BE2C (cell line): ENCODE measurements at regions not wholly inside any gene's neighbourhood (a gene's known extent, or its start where the extent isn't known, plus 50 kb on each side); places are given as distances from the start of the nearest gene placed in this dataset.
A peak's percentile ranks its signal among the peaks of the same experiment; 100 is the strongest.

Source experiments
- DNase-seq: peaks from one replicate; pipeline ENCODE4 v3.0.0-alpha.2; 2020
- H3K27me3 ChIP-seq: fragments of 250-450 bp; sonication (Bioruptor Pico); 2 replicates; pipeline ENCODE4 v1.5.1; 2020; ENCODE audit warnings: mild to moderate bottlenecking
- H3K36me3 ChIP-seq: fragments of 250-450 bp; sonication (Bioruptor Pico); 2 replicates; pipeline ENCODE4 v1.5.1; 2020; ENCODE audit warnings: mild to moderate bottlenecking
- H3K4me1 ChIP-seq: fragments of 250-450 bp; sonication (Bioruptor Pico); 2 replicates; pipeline ENCODE4 v1.5.1; 2020
- H3K4me3 ChIP-seq: 2 replicates; pipeline ENCODE4 v1.5.1; 2011; ENCODE audit warnings: low read depth, low read length
- H3K9me3 ChIP-seq: fragments of 250-450 bp; sonication (Bioruptor Pico); 2 replicates; pipeline ENCODE4 v1.5.1; 2020
- TF ChIP-seq, protein P1 (sequence below): IDR thresholded peaks from 2 replicates; pipeline ENCODE4 v1.5.1; 2012; ENCODE audit warnings: mild to moderate bottlenecking, low read depth, low read length

DNA sequence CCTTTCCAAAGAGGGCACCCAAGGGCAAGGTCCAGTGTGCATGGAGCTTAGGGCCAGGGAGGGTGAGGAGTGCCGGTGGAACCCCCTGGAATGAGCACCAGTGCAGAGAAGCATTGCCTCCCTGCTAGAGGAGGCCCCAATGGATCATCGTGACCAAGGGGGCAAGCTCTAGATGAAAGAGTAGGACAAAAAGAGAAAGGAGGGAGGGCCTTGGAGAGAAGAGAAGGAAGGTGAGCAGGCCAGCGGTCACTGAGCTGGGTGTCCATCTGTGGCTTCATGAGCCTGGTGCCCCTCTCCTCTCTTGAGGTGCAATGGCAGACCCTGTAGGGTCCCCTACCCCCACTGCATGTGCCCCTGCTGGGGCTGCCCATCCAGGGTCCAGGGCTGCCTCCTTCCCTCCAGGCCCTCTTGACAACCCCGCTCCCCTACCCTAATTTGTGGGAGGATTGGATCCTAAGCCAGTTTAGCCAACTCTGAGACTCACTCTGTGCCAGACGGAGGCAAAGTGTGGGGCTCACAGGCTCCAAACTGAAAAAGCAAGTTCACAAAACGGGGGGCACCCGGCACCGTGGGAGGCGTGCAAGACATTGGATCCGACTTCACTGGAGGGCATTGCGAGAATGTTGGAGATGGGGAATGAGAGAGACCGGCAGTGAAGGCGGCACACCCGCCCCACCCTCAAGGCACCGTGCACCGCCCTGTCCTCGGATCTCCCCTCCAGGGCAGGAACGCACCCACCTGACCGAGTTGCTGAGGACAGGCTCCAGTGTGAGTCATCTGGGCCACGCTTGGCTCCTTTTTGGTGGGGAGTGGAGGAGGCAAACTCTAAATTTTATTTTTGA lies 207.5 kb downstream of the KIF26A start:
- H3K27me3 ChIP-seq = no peaks in the 10 kb centered on the region
- DNase-seq = peak; percentile 4
- no peak overlapping the region for H3K4me3 ChIP-seq
- TF ChIP-seq, protein P1, sequence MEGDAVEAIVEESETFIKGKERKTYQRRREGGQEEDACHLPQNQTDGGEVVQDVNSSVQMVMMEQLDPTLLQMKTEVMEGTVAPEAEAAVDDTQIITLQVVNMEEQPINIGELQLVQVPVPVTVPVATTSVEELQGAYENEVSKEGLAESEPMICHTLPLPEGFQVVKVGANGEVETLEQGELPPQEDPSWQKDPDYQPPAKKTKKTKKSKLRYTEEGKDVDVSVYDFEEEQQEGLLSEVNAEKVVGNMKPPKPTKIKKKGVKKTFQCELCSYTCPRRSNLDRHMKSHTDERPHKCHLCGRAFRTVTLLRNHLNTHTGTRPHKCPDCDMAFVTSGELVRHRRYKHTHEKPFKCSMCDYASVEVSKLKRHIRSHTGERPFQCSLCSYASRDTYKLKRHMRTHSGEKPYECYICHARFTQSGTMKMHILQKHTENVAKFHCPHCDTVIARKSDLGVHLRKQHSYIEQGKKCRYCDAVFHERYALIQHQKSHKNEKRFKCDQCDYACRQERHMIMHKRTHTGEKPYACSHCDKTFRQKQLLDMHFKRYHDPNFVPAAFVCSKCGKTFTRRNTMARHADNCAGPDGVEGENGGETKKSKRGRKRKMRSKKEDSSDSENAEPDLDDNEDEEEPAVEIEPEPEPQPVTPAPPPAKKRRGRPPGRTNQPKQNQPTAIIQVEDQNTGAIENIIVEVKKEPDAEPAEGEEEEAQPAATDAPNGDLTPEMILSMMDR = no peak
- peaks cover 13% of the 10 kb centered on the region for H3K4me1 ChIP-seq
- H3K9me3 ChIP-seq = no peaks in the 10 kb centered on the region
- no peaks in the 10 kb centered on the region for H3K36me3 ChIP-seq

GRCh38 chr14:104346608-104347007 lies 208.2 kb downstream of the KIF26A start:
- TF ChIP-seq, protein P1 = no peak

DNA sequence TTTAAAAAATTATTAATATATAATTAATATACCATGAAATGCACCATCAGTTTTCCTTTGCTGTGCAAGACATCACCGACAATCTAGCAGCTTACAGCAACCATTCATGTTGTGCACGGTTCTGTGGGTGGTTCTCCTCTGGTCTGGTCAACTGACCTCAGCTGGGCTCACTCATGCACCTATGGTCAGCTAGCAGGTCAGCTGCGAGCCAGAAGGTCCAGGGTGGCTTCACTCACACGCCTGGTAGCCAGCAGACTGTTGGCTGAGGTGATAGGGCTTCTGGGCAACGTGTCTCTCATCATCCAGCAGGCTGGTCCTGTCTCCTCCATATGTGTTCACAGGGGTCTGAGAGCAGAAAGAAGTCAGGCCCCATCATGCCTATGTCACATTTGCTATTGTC lies 210.4 kb downstream of the KIF26A start:
- no peaks in the 10 kb centered on the region for H3K27me3 ChIP-seq
- H3K4me1 ChIP-seq = no peaks in the 10 kb centered on the region; the same call in 1 of the 2 replicates
- H3K36me3 ChIP-seq = no peaks in the 10 kb centered on the region
- TF ChIP-seq, protein P1 = no peak
- no peak for DNase-seq
- no peaks in the 10 kb centered on the region for H3K9me3 ChIP-seq
- no peak overlapping the region for H3K4me3 ChIP-seq

More at GRCh38 chr14:104346608-104347007, 208.2 kb downstream of the KIF26A start:
- H3K36me3 ChIP-seq = no peaks in the 10 kb centered on the region
- no peak overlapping the region for H3K4me3 ChIP-seq
- DNase-seq = no peak
- H3K9me3 ChIP-seq = no peaks in the 10 kb centered on the region
- no peaks in the 10 kb centered on the region for H3K27me3 ChIP-seq
- peaks cover 13% of the 10 kb centered on the region for H3K4me1 ChIP-seq

GRCh38 chr14:104349950-104350349 lies 211.6 kb downstream of the KIF26A start:
- H3K36me3 ChIP-seq = no peaks in the 10 kb centered on the region
- no peaks in the 10 kb centered on the region for H3K27me3 ChIP-seq
- H3K4me3 ChIP-seq = no peak overlapping the region
- TF ChIP-seq, protein P1 = no peak
- no peaks in the 10 kb centered on the region for H3K9me3 ChIP-seq
- peak; percentile 27 for DNase-seq
- H3K4me1 ChIP-seq = no peaks in the 10 kb centered on the region; the same call in 1 of the 2 replicates

GRCh38 chr14:104350463-104351185 lies 212.2 kb downstream of the KIF26A start:
- Histone ChIP-seq H3K9me3 (no peaks in the 10 kb centered on the region), H3K4me3 (no peak overlapping the region), H3K4me1 (no peaks in the 10 kb centered on the region; the same call in 1 of the 2 replicates), H3K36me3 (no peaks in the 10 kb centered on the region), H3K27me3 (no peaks in the 10 kb centered on the region)
- TF ChIP-seq, protein P1 = no peak
- peak; percentile 13 for DNase-seq
